Choroid plexus epithelial cell (primary cell): ENCODE measurements at regions not wholly inside any gene's neighbourhood (a gene's known extent, or its start where the extent isn't known, plus 50 kb on each side); places are given as distances from the start of the nearest gene placed in this dataset.

Experiments
- DNase-seq: peaks from one replicate; pipeline ENCODE4 v3.0.0-alpha.2; 2010; ENCODE audit warnings: low read depth
- H3K4me3 ChIP-seq: 2 replicates; pipeline ENCODE4 v1.5.1; 2011; ENCODE audit warnings: low read depth, mild to moderate bottlenecking, control low read depth, low read length, moderate library complexity
- TF ChIP-seq, protein P1 (sequence below): conservative IDR thresholded peaks from 2 replicates; pipeline ENCODE4 v1.5.1; 2011; ENCODE audit warnings: low read depth, mild to moderate bottlenecking, control low read depth, inconsistent platforms, low read length, moderate library complexity

DNA sequence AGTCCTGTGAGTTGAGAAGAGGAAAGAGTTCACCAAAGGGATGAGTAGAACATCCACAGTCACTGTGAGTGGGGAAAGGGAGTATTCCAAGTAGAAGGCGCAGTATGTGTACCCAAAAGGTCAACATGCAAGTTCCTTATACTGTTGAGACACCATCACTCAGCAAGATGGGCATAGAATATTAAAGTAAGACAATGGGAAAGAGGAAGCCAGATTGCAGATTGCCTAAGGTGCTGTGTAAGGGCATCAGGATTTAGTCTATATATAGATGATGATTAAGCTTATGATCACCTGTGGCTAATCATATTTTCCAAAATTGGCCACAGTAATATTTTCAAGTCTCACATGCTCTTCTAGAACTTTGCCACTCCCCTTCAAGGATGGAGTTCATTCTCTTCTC lies 120.1 kb upstream of the CAMK1G start:
- DNase-seq, result no peak
- H3K4me3 ChIP-seq, result no peak overlapping the region
- TF ChIP-seq, protein P1, sequence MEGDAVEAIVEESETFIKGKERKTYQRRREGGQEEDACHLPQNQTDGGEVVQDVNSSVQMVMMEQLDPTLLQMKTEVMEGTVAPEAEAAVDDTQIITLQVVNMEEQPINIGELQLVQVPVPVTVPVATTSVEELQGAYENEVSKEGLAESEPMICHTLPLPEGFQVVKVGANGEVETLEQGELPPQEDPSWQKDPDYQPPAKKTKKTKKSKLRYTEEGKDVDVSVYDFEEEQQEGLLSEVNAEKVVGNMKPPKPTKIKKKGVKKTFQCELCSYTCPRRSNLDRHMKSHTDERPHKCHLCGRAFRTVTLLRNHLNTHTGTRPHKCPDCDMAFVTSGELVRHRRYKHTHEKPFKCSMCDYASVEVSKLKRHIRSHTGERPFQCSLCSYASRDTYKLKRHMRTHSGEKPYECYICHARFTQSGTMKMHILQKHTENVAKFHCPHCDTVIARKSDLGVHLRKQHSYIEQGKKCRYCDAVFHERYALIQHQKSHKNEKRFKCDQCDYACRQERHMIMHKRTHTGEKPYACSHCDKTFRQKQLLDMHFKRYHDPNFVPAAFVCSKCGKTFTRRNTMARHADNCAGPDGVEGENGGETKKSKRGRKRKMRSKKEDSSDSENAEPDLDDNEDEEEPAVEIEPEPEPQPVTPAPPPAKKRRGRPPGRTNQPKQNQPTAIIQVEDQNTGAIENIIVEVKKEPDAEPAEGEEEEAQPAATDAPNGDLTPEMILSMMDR, result no peak

- TF ChIP-seq, protein P1, result no peak
- no peak overlapping the region for H3K4me3 ChIP-seq
- no peak for DNase-seq
Measured at GRCh38 chr1:209473025-209473424, 110.5 kb upstream of the CAMK1G start.

- TF ChIP-seq, protein P1, result no peak
- DNase-seq, result no peak
- no peak overlapping the region for H3K4me3 ChIP-seq
Measured at GRCh38 chr1:209480345-209480744, 103.2 kb upstream of the CAMK1G start.

- H3K4me3 ChIP-seq, result no peak overlapping the region
- no peak for DNase-seq
- TF ChIP-seq, protein P1, result no peak
Measured at GRCh38 chr1:209483691-209484090, 99.8 kb upstream of the CAMK1G start.

GRCh38 chr1:209484429-209484828 lies 99.1 kb upstream of the CAMK1G start:
- no peak for DNase-seq
- TF ChIP-seq, protein P1, result no peak
- no peak overlapping the region for H3K4me3 ChIP-seq

- H3K4me3 ChIP-seq, result no peak overlapping the region
- TF ChIP-seq, protein P1, result no peak
- peak; percentile 47 for DNase-seq
Measured at GRCh38 chr1:209485167-209485566, 98.3 kb upstream of the CAMK1G start.

GRCh38 chr1:209485751-209486150 lies 97.8 kb upstream of the CAMK1G start:
- H3K4me3 ChIP-seq, result no peak overlapping the region
- TF ChIP-seq, protein P1, result no peak
- DNase-seq, result no peak
